Sigmoid colon (tissue), 4 donors: ENCODE measurements at regions not wholly inside any gene's neighbourhood (a gene's known extent, or its start where the extent isn't known, plus 50 kb on each side); places are given as distances from the start of the nearest gene placed in this dataset.

Experiments
- CTCF ChIP-seq, 4 experiments: fragments of 450-650 bp in 3 of 4; fragments of 200-600 bp in 1 of 4; IDR thresholded peaks; one replicate each; pipeline ENCODE4 v1.5.1; 2016 to 2019; ENCODE audit warnings: antibody characterized with exemption in 4 of 4, mild to moderate bottlenecking in 3 of 4, moderate library complexity in 2 of 4
- POLR2AphosphoS5 ChIP-seq, 4 donors: sonication (generic); formaldehyde crosslinking; IDR thresholded peaks; one replicate each; pipeline ENCODE4 v1.6.1; 2017; ENCODE audit warnings: antibody characterized with exemption in 4 of 4

- TF ChIP-seq CTCF (IDR thresholded peaks at IDR 0.05): no peak
- TF ChIP-seq POLR2AphosphoS5 (IDR thresholded peaks at IDR 0.05): no peak
Observed at GRCh38 chr2:103437161-103437560, 675.3 kb downstream of the TMEM182 start.
